LNCAP (cell line): ENCODE measurements at regions not wholly inside any gene's neighbourhood (a gene's known extent, or its start where the extent isn't known, plus 50 kb on each side); places are given as distances from the start of the nearest gene placed in this dataset.

ENCODE experiments used
- CTCF ChIP-seq: fragments of 450-650 bp; IDR thresholded peaks from 2 replicates; pipeline ENCODE4 v1.5.1; 2017; ENCODE audit warnings: mild to moderate bottlenecking

- no peak for TF ChIP-seq CTCF
Measured at GRCh38 chr16:86886651-86887050, 308.3 kb downstream of the FOXL1 start.

DNA sequence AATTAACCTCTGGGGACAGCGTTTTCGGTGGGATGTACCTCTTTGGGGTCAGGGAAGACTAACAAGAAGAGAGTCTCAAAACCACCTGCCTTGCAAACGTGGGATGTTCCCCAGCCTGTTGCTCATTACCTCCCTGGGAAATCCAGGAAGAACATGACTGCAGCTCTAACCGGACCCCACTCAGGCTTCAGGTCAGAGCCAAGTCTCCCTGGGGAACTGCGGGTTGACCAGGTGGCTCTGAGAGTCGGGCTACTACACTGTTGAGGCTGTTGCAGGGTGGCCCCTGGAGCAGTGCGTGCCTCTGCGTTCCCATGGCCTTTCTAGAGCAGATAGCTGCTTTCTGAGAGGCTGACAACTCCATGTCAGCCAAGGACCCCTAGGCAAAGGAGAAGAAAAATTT lies 309.1 kb downstream of the FOXL1 start:
- no peak for TF ChIP-seq CTCF

- TF ChIP-seq CTCF: no peak
Measured at GRCh38 chr16:86888231-86889053, 310.1 kb downstream of the FOXL1 start.

GRCh38 chr16:86889974-86890373 lies 311.6 kb downstream of the FOXL1 start:
- TF ChIP-seq CTCF: no peak

GRCh38 chr16:86891121-86891520 lies 312.8 kb downstream of the FOXL1 start:
- no peak for TF ChIP-seq CTCF

DNA sequence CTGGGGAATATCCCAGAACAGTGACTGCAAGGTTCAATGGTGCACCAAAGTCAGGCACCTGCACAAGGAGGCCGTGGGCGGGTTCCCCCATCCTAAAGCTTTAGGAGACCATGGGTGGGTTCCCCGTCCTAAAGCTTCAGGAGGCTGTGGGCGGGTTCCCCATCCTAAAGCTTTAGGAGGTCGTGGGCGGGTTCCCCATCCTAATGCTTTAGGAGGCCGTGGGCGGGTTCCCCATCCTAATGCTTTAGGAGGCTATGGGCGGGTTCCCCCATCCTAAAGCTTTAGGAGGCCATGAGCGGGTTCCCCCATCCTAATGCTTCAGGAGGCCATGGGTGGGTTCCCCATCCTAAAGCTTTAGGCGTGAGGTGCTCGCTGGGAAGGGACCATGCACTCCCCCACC lies 313.3 kb downstream of the FOXL1 start:
- no peak for TF ChIP-seq CTCF

DNA sequence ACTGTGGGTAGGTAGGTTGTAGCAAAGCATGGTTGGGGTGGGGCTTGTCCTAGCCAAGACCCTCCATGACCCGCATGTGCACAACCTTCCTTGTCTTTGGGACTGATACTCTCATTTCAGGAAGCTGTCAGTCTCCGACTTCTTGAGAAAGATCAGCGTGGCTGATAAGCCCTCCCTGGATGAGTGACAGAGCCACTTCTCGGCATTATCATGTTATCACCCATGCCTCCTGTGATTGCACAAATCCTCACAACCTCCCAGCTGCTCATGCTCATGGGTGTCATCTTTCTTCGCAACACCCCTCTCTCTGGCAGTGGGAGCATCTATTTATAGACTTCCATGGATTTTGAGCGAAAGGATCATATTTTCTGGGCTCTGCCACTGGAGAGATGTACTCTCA lies 314.2 kb downstream of the FOXL1 start:
- TF ChIP-seq CTCF: no peak

- TF ChIP-seq CTCF: no peak
Measured at GRCh38 chr16:86893506-86893905, 315.2 kb downstream of the FOXL1 start.
